ENCODE measurements at regions not wholly inside any gene's neighbourhood (a gene's known extent, or its start where the extent isn't known, plus 50 kb on each side); places are given as distances from the start of the nearest gene placed in this dataset.
"Not testable (repeated sequence)": the region's sequence is repeated elsewhere in the genome, so short reads cannot be mapped to it uniquely, and the experiment has no call there.

DNA sequence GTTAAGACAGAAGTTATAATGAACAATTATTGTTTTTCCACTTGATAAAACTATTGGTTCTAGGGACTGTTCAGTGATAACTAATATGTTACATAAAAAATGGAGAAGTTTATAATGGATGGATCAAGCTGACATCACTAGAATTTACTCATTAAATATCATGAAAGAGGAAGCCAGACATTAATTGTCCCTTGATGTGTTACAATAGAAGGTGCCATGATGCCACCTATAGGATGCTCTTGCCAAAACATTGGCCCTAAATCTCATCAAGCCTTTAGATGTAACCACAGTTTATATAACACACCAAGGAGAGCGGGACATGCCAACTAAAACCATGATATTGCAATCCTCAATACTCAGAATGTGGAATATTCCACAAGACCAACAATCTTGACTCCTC, 147.9 kb upstream of the MON1B start:
- intact Hi-C loops (cut with micrococcal nuclease) = no loop called here
- H3K36me3 Mint-ChIP-seq (ENCODE audit: low read depth) = no peaks in the 10 kb centered on the region
- H3K27ac Mint-ChIP-seq = no peak overlapping the region
- no peaks in the 10 kb centered on the region for H3K9me3 Mint-ChIP-seq
- H3K4me3 Mint-ChIP-seq = no peak overlapping the region
- H3K4me1 Mint-ChIP-seq (ENCODE audit: low read depth) = no peaks in the 10 kb centered on the region
- no peaks in the 10 kb centered on the region for H3K27me3 Mint-ChIP-seq

GRCh38 chr16:77046206-77046605, 144.8 kb upstream of the MON1B start:
- H3K36me3 Mint-ChIP-seq (ENCODE audit: low read depth) = no peaks in the 10 kb centered on the region
- H3K4me1 Mint-ChIP-seq (ENCODE audit: low read depth) = no peaks in the 10 kb centered on the region
- H3K9me3 Mint-ChIP-seq = no peaks in the 10 kb centered on the region
- no peak overlapping the region for H3K4me3 Mint-ChIP-seq
- no peaks in the 10 kb centered on the region for H3K27me3 Mint-ChIP-seq
- H3K27ac Mint-ChIP-seq = no peak overlapping the region
- intact Hi-C loops (cut with micrococcal nuclease) = no loop called here

- intact Hi-C loops (cut with micrococcal nuclease) = no loop called here
- Mint-ChIP-seq H3K9me3 (no peaks in the 10 kb centered on the region), H3K27ac (no peak overlapping the region), H3K27me3 (no peaks in the 10 kb centered on the region), H3K4me1 (ENCODE audit: low read depth) (no peaks in the 10 kb centered on the region), H3K36me3 (ENCODE audit: low read depth) (no peaks in the 10 kb centered on the region), H3K4me3 (no peak overlapping the region)
These were observed 142.9 kb upstream of the MON1B start for GRCh38 chr16:77048085-77048484.

DNA sequence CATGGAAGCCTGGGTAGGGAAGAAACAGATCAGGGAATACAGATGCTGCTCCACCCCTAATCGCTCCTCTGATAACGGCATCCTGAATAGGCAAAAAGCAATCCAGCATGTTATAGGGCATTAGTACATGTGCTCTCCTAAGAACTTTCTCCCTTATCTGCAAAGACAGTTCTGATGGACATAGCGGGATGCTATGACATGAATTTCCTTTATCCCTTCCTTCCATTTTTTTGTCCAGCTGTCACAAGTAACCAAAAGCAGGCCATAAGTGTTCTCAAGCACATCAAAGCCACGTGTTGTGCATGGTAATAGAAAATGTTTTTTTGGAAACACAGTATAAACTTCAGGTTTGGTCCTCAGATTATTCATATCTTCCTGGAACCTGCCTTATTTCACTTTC, 141.4 kb upstream of the MON1B start:
- Mint-ChIP-seq H3K27me3 (no peaks in the 10 kb centered on the region), H3K9me3 (no peaks in the 10 kb centered on the region), H3K27ac (no peak overlapping the region), H3K4me1 (ENCODE audit: low read depth) (no peaks in the 10 kb centered on the region), H3K4me3 (no peak overlapping the region), H3K36me3 (ENCODE audit: low read depth) (no peaks in the 10 kb centered on the region)
- intact Hi-C loops (cut with micrococcal nuclease) = no loop called here

DNA sequence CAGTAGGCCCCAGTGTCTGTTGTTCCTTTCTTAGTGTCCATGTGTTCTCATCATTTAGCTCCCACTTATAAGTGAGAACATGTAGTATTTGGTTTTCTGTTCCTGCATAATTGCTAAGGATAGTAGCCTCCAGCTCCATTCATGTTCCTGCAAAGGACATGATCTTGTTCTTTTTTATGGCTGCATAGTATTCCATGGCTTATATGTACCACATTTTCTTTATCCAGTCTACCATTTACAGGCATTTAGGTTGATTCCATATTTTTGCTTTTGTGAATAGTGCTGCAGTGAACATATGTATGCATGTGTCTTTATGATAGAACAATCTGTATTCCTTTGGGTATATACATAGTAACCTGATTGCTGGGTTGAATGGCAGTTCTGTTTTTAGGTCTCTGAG, 134.4 kb upstream of the MON1B start:
- H3K9me3 Mint-ChIP-seq; intact Hi-C loops (cut with micrococcal nuclease); H3K27me3 Mint-ChIP-seq; H3K4me1 Mint-ChIP-seq (ENCODE audit: low read depth); H3K36me3 Mint-ChIP-seq (ENCODE audit: low read depth); H3K4me3 Mint-ChIP-seq; H3K27ac Mint-ChIP-seq: not testable (repeated sequence)

DNA sequence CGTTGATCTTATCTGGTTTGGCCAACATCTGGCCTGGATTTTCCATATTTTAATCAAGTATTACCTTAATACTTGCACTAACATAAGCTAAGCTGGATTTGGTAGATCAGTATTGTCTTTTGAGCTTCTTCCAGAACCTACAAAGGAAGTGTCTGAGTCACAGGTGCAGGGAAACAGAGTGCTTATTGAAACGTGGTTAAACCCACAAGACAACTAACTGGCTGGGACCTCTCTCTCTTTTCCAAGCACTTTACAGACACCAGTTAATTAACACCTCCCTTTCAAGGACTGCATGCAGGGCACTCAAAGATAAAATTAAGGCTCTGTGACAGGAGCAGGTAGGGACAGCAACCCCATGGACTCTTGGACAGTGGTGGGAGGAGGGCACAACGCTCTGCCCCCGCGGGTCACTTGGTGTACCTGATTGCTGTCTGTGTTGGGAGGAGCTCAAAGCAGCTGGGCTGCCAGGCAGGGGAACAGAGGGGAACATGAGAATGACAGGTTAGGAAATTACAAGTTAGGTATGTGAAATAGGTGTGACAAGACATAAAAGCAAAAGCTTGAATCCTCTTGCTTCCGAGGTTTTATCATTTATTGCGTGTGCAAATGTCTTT, 133.7 kb upstream of the MON1B start:
- Mint-ChIP-seq H3K9me3 (peaks cover 5% of the 10 kb centered on the region), H3K4me1 (ENCODE audit: low read depth) (no peaks in the 10 kb centered on the region), H3K36me3 (ENCODE audit: low read depth) (no peaks in the 10 kb centered on the region), H3K27me3 (no peaks in the 10 kb centered on the region), H3K4me3 (no peak overlapping the region), H3K27ac (no peak overlapping the region)
- intact Hi-C loops (cut with micrococcal nuclease) = no loop called here

DNA sequence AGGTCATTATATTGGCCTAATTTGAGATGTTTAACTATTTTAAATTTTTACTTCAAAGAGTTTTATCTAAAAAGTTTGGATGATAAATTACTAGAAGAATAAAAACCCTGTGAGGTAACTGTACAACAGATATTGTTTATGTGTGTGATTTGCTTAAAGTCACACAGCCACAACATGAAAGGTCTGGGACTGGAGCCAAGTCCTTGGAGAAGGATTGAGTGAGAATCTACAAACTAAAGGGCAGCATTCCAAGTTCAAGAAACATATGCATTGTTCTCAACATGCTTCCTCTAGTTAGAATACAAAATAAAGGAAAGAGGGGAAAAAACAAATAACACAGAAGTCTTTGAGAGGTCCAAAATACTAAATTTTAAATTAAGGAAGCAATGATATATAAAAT, 131.5 kb upstream of the MON1B start:
- intact Hi-C loops (cut with micrococcal nuclease) = no loop called here
- Mint-ChIP-seq H3K27ac (no peak overlapping the region), H3K27me3 (no peaks in the 10 kb centered on the region), H3K4me3 (no peak overlapping the region), H3K9me3 (peaks cover 5% of the 10 kb centered on the region), H3K4me1 (ENCODE audit: low read depth) (no peaks in the 10 kb centered on the region), H3K36me3 (ENCODE audit: low read depth) (no peaks in the 10 kb centered on the region)

GRCh38 chr16:77060614-77061013, 130.4 kb upstream of the MON1B start:
- Mint-ChIP-seq H3K27ac (no peak overlapping the region), H3K4me1 (ENCODE audit: low read depth) (no peaks in the 10 kb centered on the region), H3K27me3 (no peaks in the 10 kb centered on the region), H3K9me3 (peaks cover 5% of the 10 kb centered on the region), H3K36me3 (ENCODE audit: low read depth) (no peaks in the 10 kb centered on the region), H3K4me3 (no peak overlapping the region)
- intact Hi-C loops (cut with micrococcal nuclease) = no loop called here

DNA sequence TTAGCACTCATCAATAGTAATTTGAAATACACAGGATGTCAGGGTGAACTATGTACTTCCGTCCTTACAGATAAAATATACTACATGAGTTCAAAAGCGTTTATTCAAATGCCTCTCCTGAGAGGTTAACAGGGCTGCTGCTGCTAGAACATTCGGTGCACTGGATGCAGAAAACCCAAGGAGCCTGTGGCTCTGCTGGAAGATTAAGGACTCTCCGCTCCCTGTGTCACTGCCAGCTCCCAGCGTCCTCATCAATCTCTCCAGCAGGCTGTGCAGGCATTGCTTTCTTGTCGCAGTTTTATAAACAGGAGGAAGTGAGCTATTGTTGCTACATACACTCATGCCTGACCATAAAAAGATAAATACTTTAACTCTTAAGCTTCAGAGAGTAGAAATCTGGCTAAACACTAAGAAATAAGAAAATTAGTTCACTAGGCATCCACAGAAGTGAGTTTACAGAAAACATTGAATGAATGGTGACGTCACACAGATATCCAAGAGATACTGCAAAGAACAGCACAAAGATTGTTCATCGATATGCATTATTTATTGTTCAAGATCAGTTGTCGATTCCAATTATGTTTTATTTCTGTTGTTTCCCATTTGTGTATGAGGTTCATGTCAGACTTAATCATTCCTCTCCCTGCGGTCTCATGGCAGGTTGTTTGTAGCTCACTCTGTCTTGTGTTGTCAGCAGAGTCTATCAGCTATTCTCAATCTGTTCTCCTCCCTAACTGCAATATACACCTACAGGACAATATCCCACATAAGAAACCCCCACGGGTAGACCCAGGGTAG, 127.9 kb upstream of the MON1B start:
- Mint-ChIP-seq H3K27ac (no peak overlapping the region), H3K4me3 (no peak overlapping the region), H3K9me3 (no peaks in the 10 kb centered on the region), H3K4me1 (ENCODE audit: low read depth) (no peaks in the 10 kb centered on the region), H3K27me3 (no peaks in the 10 kb centered on the region), H3K36me3 (ENCODE audit: low read depth) (no peaks in the 10 kb centered on the region)
- intact Hi-C loops (cut with micrococcal nuclease) = no loop called here

GRCh38 chr16:77063676-77064016, 127.3 kb upstream of the MON1B start:
- Mint-ChIP-seq H3K27ac (no peak overlapping the region), H3K27me3 (no peaks in the 10 kb centered on the region), H3K4me3 (no peak overlapping the region), H3K4me1 (ENCODE audit: low read depth) (no peaks in the 10 kb centered on the region), H3K36me3 (ENCODE audit: low read depth) (no peaks in the 10 kb centered on the region), H3K9me3 (no peaks in the 10 kb centered on the region)
- intact Hi-C loops (cut with micrococcal nuclease) = no loop called here

- no peaks in the 10 kb centered on the region for H3K9me3 Mint-ChIP-seq
- H3K36me3 Mint-ChIP-seq (ENCODE audit: low read depth) = no peaks in the 10 kb centered on the region
- no peaks in the 10 kb centered on the region for H3K27me3 Mint-ChIP-seq
- H3K4me3 Mint-ChIP-seq = no peak overlapping the region
- H3K4me1 Mint-ChIP-seq (ENCODE audit: low read depth) = no peaks in the 10 kb centered on the region
- H3K27ac Mint-ChIP-seq = no peak overlapping the region
- intact Hi-C loops (cut with micrococcal nuclease) = no loop called here
These were observed 127.0 kb upstream of the MON1B start for GRCh38 chr16:77064037-77064436.

DNA sequence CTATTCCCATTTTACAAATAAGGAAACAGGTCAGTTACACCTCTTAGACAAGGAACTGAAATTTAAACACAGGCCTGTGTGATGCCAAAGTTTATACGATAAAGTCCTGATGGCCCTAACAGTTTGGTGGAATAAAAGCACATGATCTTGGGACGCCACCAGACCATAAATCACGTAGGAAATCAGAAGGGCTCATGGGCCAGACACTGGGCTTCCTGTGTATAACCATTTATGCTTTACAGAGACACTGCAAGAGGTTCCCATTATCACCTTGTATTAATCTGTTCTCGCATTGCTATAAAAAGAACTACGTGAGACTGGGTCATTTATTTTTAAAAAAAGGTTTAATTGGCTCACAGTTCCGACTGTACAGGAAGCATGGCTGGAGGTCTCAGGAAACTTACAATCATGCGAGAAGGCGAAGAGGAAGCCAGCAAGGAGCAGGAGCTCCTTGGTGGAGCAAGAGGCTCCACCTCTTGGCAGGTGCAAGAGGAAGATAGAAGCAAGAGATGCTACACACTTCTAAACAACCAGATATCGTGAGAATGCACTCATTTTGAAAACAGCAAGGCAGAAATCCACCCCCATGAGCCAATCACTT, 124.0 kb upstream of the MON1B start:
- H3K36me3 Mint-ChIP-seq (ENCODE audit: low read depth) = no peaks in the 10 kb centered on the region

GRCh38 chr16:77067900-77068299, 123.1 kb upstream of the MON1B start:
- no peaks in the 10 kb centered on the region for H3K27me3 Mint-ChIP-seq
- H3K9me3 Mint-ChIP-seq = peaks cover 4% of the 10 kb centered on the region
- no peak overlapping the region for H3K27ac Mint-ChIP-seq
- H3K4me3 Mint-ChIP-seq = no peak overlapping the region
- H3K4me1 Mint-ChIP-seq (ENCODE audit: low read depth) = no peaks in the 10 kb centered on the region
- H3K36me3 Mint-ChIP-seq (ENCODE audit: low read depth) = no peaks in the 10 kb centered on the region
- intact Hi-C loops (cut with micrococcal nuclease) = no loop called here

More for the DNA sequence above, 124.0 kb upstream of the MON1B start:
- intact Hi-C loops (cut with micrococcal nuclease) = no loop called here
- Mint-ChIP-seq H3K9me3 (no peaks in the 10 kb centered on the region), H3K27ac (no peak overlapping the region), H3K4me1 (ENCODE audit: low read depth) (no peaks in the 10 kb centered on the region), H3K27me3 (no peaks in the 10 kb centered on the region), H3K4me3 (no peak overlapping the region)

DNA sequence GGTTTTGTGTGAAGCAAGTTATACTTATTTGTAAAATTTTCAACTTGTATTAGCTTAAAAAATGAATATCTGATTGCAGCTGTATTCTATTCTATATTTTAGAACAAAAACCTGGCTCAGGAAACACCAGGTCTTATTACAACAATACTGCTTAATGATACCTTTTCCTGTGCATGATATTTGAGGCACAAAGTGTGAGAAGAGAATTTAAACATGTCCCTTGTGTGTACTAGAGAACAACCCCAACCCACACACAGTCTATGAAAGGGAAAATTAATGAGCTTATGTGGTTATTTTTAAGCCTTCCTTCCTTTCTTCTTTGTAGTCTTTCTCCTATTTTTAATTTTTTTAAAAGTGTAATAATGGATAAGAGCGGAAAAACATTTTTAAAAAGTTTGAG, 122.6 kb upstream of the MON1B start:
- no peaks in the 10 kb centered on the region for H3K27me3 Mint-ChIP-seq
- intact Hi-C loops (cut with micrococcal nuclease) = no loop called here
- peaks cover 9% of the 10 kb centered on the region for H3K9me3 Mint-ChIP-seq
- no peak overlapping the region for H3K27ac Mint-ChIP-seq
- no peaks in the 10 kb centered on the region for H3K36me3 Mint-ChIP-seq (ENCODE audit: low read depth)
- no peaks in the 10 kb centered on the region for H3K4me1 Mint-ChIP-seq (ENCODE audit: low read depth)
- no peak overlapping the region for H3K4me3 Mint-ChIP-seq

- intact Hi-C loops (cut with micrococcal nuclease) = no loop called here
- Mint-ChIP-seq H3K27me3 (no peaks in the 10 kb centered on the region), H3K36me3 (ENCODE audit: low read depth) (no peaks in the 10 kb centered on the region), H3K9me3 (peaks cover 10% of the 10 kb centered on the region), H3K27ac (no peak overlapping the region), H3K4me3 (no peak overlapping the region), H3K4me1 (ENCODE audit: low read depth) (no peaks in the 10 kb centered on the region)
These were observed 121.1 kb upstream of the MON1B start for GRCh38 chr16:77069929-77070328.
